ENCODE measurements at regions not wholly inside any gene's neighbourhood (a gene's known extent, or its start where the extent isn't known, plus 50 kb on each side); places are given as distances from the start of the nearest gene placed in this dataset.

GRCh38 chr17:53948323-53948722, 125.6 kb downstream of the KIF2B start:
- Histone ChIP-seq H3K27me3 (peaks cover 0 to 3% of the 10 kb centered on the region in 2 donors), H3K36me3 (no peaks in the 10 kb centered on the region), H3K4me3 (no peak overlapping the region), H3K27ac (no peak overlapping the region), H3K9me3 (peaks cover 0 to 5% of the 10 kb centered on the region in 2 donors), H3K4me1 (no peaks in the 10 kb centered on the region)
- DNase-seq: no peak
- TF ChIP-seq CTCF (IDR thresholded peaks at IDR 0.05): no peak
- TF ChIP-seq POLR2A (IDR thresholded peaks at IDR 0.05): no peak
- intact Hi-C loops (cut with DNase I; ENCODE audit: low total_unique reads): no loop called here

- peaks cover 0 to 3% of the 10 kb centered on the region in 2 donors for H3K27me3 ChIP-seq
- no peaks in the 10 kb centered on the region for H3K4me1 ChIP-seq
- H3K9me3 ChIP-seq: peaks cover 0 to 5% of the 10 kb centered on the region in 2 donors
- no peak for DNase-seq
- no peaks in the 10 kb centered on the region for H3K36me3 ChIP-seq
- intact Hi-C loops (cut with DNase I; ENCODE audit: low total_unique reads): no loop called here
- no peak overlapping the region for H3K27ac ChIP-seq
- H3K4me3 ChIP-seq: no peak overlapping the region
- TF ChIP-seq CTCF (IDR thresholded peaks at IDR 0.05) (no peak), POLR2A (IDR thresholded peaks at IDR 0.05) (no peak)
Measured at GRCh38 chr17:53949473-53950090, 126.9 kb downstream of the KIF2B start.

GRCh38 chr17:53950207-53950857, 127.6 kb downstream of the KIF2B start:
- Histone ChIP-seq H3K36me3 (no peaks in the 10 kb centered on the region), H3K4me3 (no peak overlapping the region), H3K27me3 (peaks cover 0 to 3% of the 10 kb centered on the region in 2 donors), H3K27ac (no peak overlapping the region), H3K4me1 (no peaks in the 10 kb centered on the region), H3K9me3 (peaks cover 0 to 5% of the 10 kb centered on the region in 2 donors)
- TF ChIP-seq POLR2A (IDR thresholded peaks at IDR 0.05) (no peak), CTCF (IDR thresholded peaks at IDR 0.05) (no peak)
- no peak for DNase-seq
- intact Hi-C loops (cut with DNase I; ENCODE audit: low total_unique reads): no loop called here

GRCh38 chr17:53950858-53951250, 128.1 kb downstream of the KIF2B start:
- intact Hi-C loops (cut with DNase I; ENCODE audit: low total_unique reads): no loop called here
- no peaks in the 10 kb centered on the region for H3K36me3 ChIP-seq
- no peak overlapping the region for H3K4me3 ChIP-seq
- H3K4me1 ChIP-seq: no peaks in the 10 kb centered on the region
- peaks cover 0 to 5% of the 10 kb centered on the region in 2 donors for H3K9me3 ChIP-seq
- H3K27ac ChIP-seq: no peak overlapping the region
- DNase-seq: no peak
- TF ChIP-seq CTCF (IDR thresholded peaks at IDR 0.05) (no peak), POLR2A (IDR thresholded peaks at IDR 0.05) (no peak)
- peaks cover 0 to 3% of the 10 kb centered on the region in 2 donors for H3K27me3 ChIP-seq

- no peak overlapping the region for H3K4me3 ChIP-seq
- no peak overlapping the region for H3K27ac ChIP-seq
- no peaks in the 10 kb centered on the region for H3K4me1 ChIP-seq
- no peaks in the 10 kb centered on the region for H3K27me3 ChIP-seq
- H3K36me3 ChIP-seq: no peaks in the 10 kb centered on the region
- intact Hi-C loops (cut with DNase I; ENCODE audit: low total_unique reads): no loop called here
- DNase-seq: no peak
- H3K9me3 ChIP-seq: no peaks in the 10 kb centered on the region
- TF ChIP-seq POLR2A (IDR thresholded peaks at IDR 0.05): no peak
- no peak for TF ChIP-seq CTCF (IDR thresholded peaks at IDR 0.05)
Measured at GRCh38 chr17:53971361-53971760, 148.6 kb downstream of the KIF2B start.

Data from uterus (tissue), 3 donors.